Bronchial epithelial cell (primary cell): ENCODE measurements at regions not wholly inside any gene's neighbourhood (a gene's known extent, or its start where the extent isn't known, plus 50 kb on each side); places are given as distances from the start of the nearest gene placed in this dataset.

Experiments
- DNase-seq: peaks from one replicate; pipeline ENCODE4 v3.0.0-alpha.2; 2010; ENCODE audit warnings: low read depth
- FAIRE-seq: peaks from 2 replicates; lab custom pipeline; 2011; peaks lifted over from hg19 to GRCh38; lab: Jason Lieb, UNC
- H3K27me3 ChIP-seq: 2 replicates; pipeline ENCODE4 v1.5.1; 2011; ENCODE audit warnings: low read length; ENCODE audit not compliant: control insufficient read depth, insufficient read depth
- H3K36me3 ChIP-seq: 2 replicates; pipeline ENCODE4 v1.5.1; 2011; ENCODE audit warnings: low read length; ENCODE audit not compliant: control insufficient read depth, insufficient read depth
- H3K4me3 ChIP-seq: 2 replicates; pipeline ENCODE4 v1.5.1; 2011; ENCODE audit warnings: mild to moderate bottlenecking, low read depth, low read length, control low read depth
- CTCF ChIP-seq: IDR thresholded peaks from 2 replicates; pipeline ENCODE4 v1.5.1; 2011; ENCODE audit warnings: mild to moderate bottlenecking, moderate library complexity, low read length, control low read depth, inconsistent platforms; ENCODE audit not compliant: insufficient read depth, severe bottlenecking

GRCh38 chr5:33260098-33260497, 180.7 kb upstream of the TARS1 start:
- no peaks in the 10 kb centered on the region for H3K36me3 ChIP-seq
- TF ChIP-seq CTCF: no peak
- no peaks in the 10 kb centered on the region for H3K27me3 ChIP-seq
- no peak for DNase-seq
- FAIRE-seq: no peak
- no peak overlapping the region for H3K4me3 ChIP-seq

GRCh38 chr5:33261305-33261704, 179.5 kb upstream of the TARS1 start:
- Histone ChIP-seq H3K4me3 (no peak overlapping the region), H3K36me3 (no peaks in the 10 kb centered on the region), H3K27me3 (no peaks in the 10 kb centered on the region)
- FAIRE-seq (no peak), DNase-seq (peak; percentile 38)
- no peak for TF ChIP-seq CTCF

DNA sequence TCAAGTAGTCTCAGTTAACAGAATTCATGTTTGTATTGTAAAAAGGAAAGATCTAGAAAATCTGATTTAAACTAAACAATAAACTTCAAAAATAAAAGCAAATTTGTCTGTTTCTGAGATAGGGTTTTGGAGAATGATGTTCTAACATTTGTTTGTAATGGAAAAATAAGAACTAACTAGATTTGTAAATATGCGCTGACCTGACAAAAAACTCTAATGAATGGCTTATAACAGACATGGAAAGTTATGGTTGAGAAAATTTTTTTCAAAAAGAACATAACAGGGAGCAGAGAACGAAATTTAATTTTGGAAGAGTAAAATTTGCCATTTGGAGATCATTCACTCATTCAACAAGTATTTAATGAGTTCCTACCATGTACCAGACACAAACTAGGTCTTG, 179.0 kb upstream of the TARS1 start:
- no peak for FAIRE-seq
- DNase-seq: no peak
- Histone ChIP-seq H3K36me3 (no peaks in the 10 kb centered on the region), H3K27me3 (no peaks in the 10 kb centered on the region), H3K4me3 (no peak overlapping the region)
- TF ChIP-seq CTCF: no peak

DNA sequence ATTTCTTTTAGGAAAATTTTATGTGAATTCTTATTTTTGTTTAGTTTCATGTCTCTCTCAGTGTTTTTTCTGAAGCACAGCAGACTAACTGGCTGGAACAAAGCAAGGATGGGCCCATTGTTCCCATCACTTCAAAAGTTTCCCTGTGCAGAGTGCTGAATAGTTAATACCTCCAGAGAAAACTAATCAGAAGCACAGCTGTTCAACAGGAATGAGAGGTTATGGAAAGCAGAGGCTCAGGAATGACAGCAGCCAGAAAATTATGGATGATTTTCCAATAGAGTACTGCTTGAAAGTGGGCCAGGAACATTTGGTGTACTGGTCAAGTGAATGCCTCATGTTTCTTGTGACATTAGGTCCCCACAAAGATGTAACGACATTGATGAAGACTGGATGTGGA, 173.0 kb upstream of the TARS1 start:
- no peaks in the 10 kb centered on the region for H3K27me3 ChIP-seq
- DNase-seq: no peak
- H3K36me3 ChIP-seq: no peaks in the 10 kb centered on the region
- H3K4me3 ChIP-seq: no peak overlapping the region
- no peak for FAIRE-seq
- no peak for TF ChIP-seq CTCF

GRCh38 chr5:33268374-33268773, 172.4 kb upstream of the TARS1 start:
- no peak for DNase-seq
- TF ChIP-seq CTCF: no peak
- no peak for FAIRE-seq
- H3K36me3 ChIP-seq: no peaks in the 10 kb centered on the region
- no peaks in the 10 kb centered on the region for H3K27me3 ChIP-seq
- no peak overlapping the region for H3K4me3 ChIP-seq

- TF ChIP-seq CTCF: no peak
- no peak overlapping the region for H3K4me3 ChIP-seq
- FAIRE-seq (no peak), DNase-seq (peak; percentile 80)
- H3K36me3 ChIP-seq: no peaks in the 10 kb centered on the region
- no peaks in the 10 kb centered on the region for H3K27me3 ChIP-seq
These were observed 170.1 kb upstream of the TARS1 start for GRCh38 chr5:33270671-33271070.
